Hematopoietic multipotent progenitor cell treated with erythropoietin and hydrocortisone succinate and interleukin-3 and kit ligand, for 8 days (in vitro differentiated cells): ENCODE measurements at regions not wholly inside any gene's neighbourhood (a gene's known extent, or its start where the extent isn't known, plus 50 kb on each side); places are given as distances from the start of the nearest gene placed in this dataset.
"Not testable (repeated sequence)": the region's sequence is repeated elsewhere in the genome, so short reads cannot be mapped to it uniquely, and the experiment has no call there.

ENCODE experiments used
- DNase-seq: peaks from one replicate; pipeline ENCODE4 v3.0.0-alpha.2; 2015

GRCh38 chr1:22320587-22321344 is 130.9 kb upstream of the ZBTB40 start:
- DNase-seq = no peak

GRCh38 chr1:22321917-22322316 is 129.7 kb upstream of the ZBTB40 start:
- DNase-seq = no peak

GRCh38 chr1:22323141-22323845 is 128.4 kb upstream of the ZBTB40 start:
- DNase-seq = no peak

- no peak for DNase-seq
Measured at GRCh38 chr1:22323846-22324504, 127.7 kb upstream of the ZBTB40 start.

GRCh38 chr1:22325531-22326371 is 125.9 kb upstream of the ZBTB40 start:
- no peak for DNase-seq

- DNase-seq = no peak
Measured at GRCh38 chr1:22326372-22326915, 125.2 kb upstream of the ZBTB40 start.

- no peak for DNase-seq
Measured at GRCh38 chr1:22326931-22327330, 124.7 kb upstream of the ZBTB40 start.

GRCh38 chr1:22327411-22327810 is 124.2 kb upstream of the ZBTB40 start:
- DNase-seq = no peak

GRCh38 chr1:22328331-22329147 is 123.1 kb upstream of the ZBTB40 start:
- no peak for DNase-seq

GRCh38 chr1:22329148-22329515 is 122.5 kb upstream of the ZBTB40 start:
- DNase-seq = no peak

- DNase-seq = no peak
Measured at GRCh38 chr1:22330092-22330759, 121.4 kb upstream of the ZBTB40 start.

GRCh38 chr1:22330760-22331119 is 120.9 kb upstream of the ZBTB40 start:
- no peak for DNase-seq

- no peak for DNase-seq
Measured at GRCh38 chr1:22331618-22332423, 119.8 kb upstream of the ZBTB40 start.

GRCh38 chr1:22332424-22332717 is 119.3 kb upstream of the ZBTB40 start:
- no peak for DNase-seq

GRCh38 chr1:22332795-22333499 is 118.7 kb upstream of the ZBTB40 start:
- DNase-seq = no peak

- DNase-seq = no peak
Measured at GRCh38 chr1:22333516-22334121, 118.0 kb upstream of the ZBTB40 start.

GRCh38 chr1:22334860-22335550 is 116.6 kb upstream of the ZBTB40 start:
- no peak for DNase-seq

- DNase-seq = not testable (repeated sequence)
Measured at GRCh38 chr1:22336274-22336673, 115.4 kb upstream of the ZBTB40 start.
